Sigmoid colon (tissue), 6 donors: ENCODE measurements at regions not wholly inside any gene's neighbourhood (a gene's known extent, or its start where the extent isn't known, plus 50 kb on each side); places are given as distances from the start of the nearest gene placed in this dataset.

Source experiments
- DNase-seq: peaks from one replicate; pipeline ENCODE4 v3.0.0-alpha.2; 2019
- H3K27ac ChIP-seq, 4 donors: fragments of 200-600 bp; sonication (generic); one replicate each; pipeline ENCODE4 v1.5.1; 2016 to 2019; ENCODE audit warnings: mild to moderate bottlenecking in 1 of 4
- H3K27me3 ChIP-seq, 3 donors: fragments of 200-600 bp; sonication (generic); one replicate each; pipeline ENCODE4 v1.5.1; 2019; ENCODE audit warnings: mild to moderate bottlenecking in 1 of 3
- H3K36me3 ChIP-seq, 4 donors: fragments of 200-600 bp; sonication (generic); one replicate each; pipeline ENCODE4 v1.5.1; 2016 to 2019
- H3K4me1 ChIP-seq, 4 donors: fragments of 200-600 bp; sonication (generic); one replicate each; pipeline ENCODE4 v1.5.1; 2017 to 2019
- H3K4me3 ChIP-seq, 4 donors: fragments of 200-600 bp; sonication (generic); one replicate each; pipeline ENCODE4 v1.5.1; 2017 to 2019; ENCODE audit warnings: mild to moderate bottlenecking in 2 of 4, moderate library complexity in 1 of 4
- H3K9me3 ChIP-seq, 4 donors: fragments of 200-600 bp in 3 of 4; sonication (generic) in 3 of 4; one replicate each; pipeline versions ENCODE4 v1.5.1 to v1.6.1; 2013 to 2019
- CTCF ChIP-seq, 4 experiments: fragments of 450-650 bp in 3 of 4; fragments of 200-600 bp in 1 of 4; IDR thresholded peaks; one replicate each; pipeline ENCODE4 v1.5.1; 2016 to 2019; ENCODE audit warnings: antibody characterized with exemption in 4 of 4, mild to moderate bottlenecking in 3 of 4, moderate library complexity in 2 of 4
- EP300 ChIP-seq, 4 donors: sonication (generic); formaldehyde crosslinking; IDR thresholded peaks; one replicate each; pipeline ENCODE4 v1.6.1; 2017; ENCODE audit warnings: antibody characterized with exemption in 4 of 4
- POLR2A ChIP-seq, 2 donors: fragments of 450-650 bp; IDR thresholded peaks; one replicate each; pipeline ENCODE4 v1.6.1; 2016; ENCODE audit warnings: antibody characterized with exemption in 2 of 2, mild to moderate bottlenecking in 2 of 2, moderate library complexity in 2 of 2
- POLR2AphosphoS5 ChIP-seq, 4 donors: sonication (generic); formaldehyde crosslinking; IDR thresholded peaks; one replicate each; pipeline ENCODE4 v1.6.1; 2017; ENCODE audit warnings: antibody characterized with exemption in 4 of 4
- WGBS, 2 donors: extraction: QIAGEN DNeasy Blood & Tissue Kit; methylation state at CpG; one replicate each; pipeline ENCODE4 v1.1.7; 2013; 5-methylcytosine and 5-hydroxymethylcytosine counted together
- intact Hi-C: fragments of 100-400 bp; cut with DNase I; formaldehyde crosslinking; loops from one replicate; pipeline ENCODE4 v1.15.1; 2023
- donor health status: healthy with polysubstance abuse.
- donor health status: healthy.

DNA sequence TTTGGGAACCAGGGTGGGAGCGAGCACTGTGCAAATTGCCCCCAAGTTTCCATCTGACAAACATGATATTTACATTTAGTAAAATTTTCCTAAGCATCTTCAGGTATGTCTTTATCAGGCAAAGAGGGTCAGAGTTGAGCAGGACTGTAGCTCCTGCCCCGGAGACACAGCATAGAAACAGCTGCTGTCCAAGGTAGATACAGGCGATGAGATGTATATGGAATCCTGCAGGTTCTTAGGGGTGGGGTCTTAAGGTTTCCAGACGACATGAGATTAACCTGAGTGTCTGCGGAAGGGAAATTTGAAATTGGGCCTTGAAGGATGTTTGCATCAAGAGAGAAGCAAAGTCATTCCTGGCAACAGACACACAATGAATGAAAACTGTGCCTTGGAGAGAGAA, 998.8 kb downstream of the AACS start:
- TF ChIP-seq CTCF (IDR thresholded peaks at IDR 0.05) (no peak), POLR2AphosphoS5 (IDR thresholded peaks at IDR 0.05) (no peak), EP300 (IDR thresholded peaks at IDR 0.05) (no peak), POLR2A (IDR thresholded peaks at IDR 0.05) (no peak)
- 79 to 82% methylated on average over 5 of the region's 5 CpGs for WGBS, 2 donors
- no peaks in the 10 kb centered on the region for H3K9me3 ChIP-seq

DNA sequence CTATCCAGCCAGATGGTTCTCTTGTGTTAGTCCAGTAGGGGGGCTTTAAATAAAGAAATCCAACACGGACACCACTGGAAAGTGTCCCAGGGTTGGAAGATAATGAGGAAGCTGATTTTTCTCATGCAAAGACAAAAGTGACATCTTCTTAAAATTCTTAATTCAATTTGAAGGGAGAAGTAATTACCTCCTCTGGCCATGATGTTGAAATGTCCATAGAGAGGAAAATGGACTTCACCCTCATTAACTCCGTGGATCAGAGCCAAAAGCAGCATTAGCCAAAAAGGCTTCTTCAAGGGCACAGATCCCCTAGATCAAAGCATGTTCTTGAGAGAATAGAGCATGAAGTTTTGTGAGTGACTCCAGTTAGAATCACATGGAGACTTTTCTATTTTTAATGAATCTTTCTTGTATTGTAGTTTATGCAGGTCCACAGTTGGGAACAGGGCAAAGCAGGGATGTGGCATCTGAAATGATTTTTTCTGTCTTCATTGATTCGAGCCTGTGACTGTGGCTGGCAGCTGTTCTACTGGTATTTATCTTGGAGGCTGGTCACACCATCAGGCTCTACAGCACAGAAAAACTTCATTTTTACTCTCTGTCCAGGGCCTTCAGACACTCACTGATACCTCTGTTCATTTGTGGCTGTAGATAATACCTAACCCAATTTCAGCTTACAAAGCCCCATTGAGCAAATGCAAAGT, 1002.5 kb downstream of the AACS start:
- Histone ChIP-seq H3K27me3 (no peaks in the 10 kb centered on the region), H3K9me3 (peaks cover 2 to 16% (median 10%) of the 10 kb centered on the region in 4 donors), H3K4me1 (no peaks in the 10 kb centered on the region), H3K36me3 (no peaks in the 10 kb centered on the region), H3K4me3 (no peak overlapping the region), H3K27ac (no peak overlapping the region)
- WGBS, 2 donors = 40 to 55% methylated on average over 3 of the region's 3 CpGs
- DNase-seq = no peak
- TF ChIP-seq POLR2A (IDR thresholded peaks at IDR 0.05) = no peak
- no peak for TF ChIP-seq EP300 (IDR thresholded peaks at IDR 0.05)
- no peak for TF ChIP-seq POLR2AphosphoS5 (IDR thresholded peaks at IDR 0.05)
- intact Hi-C loops = no loop called here

More for the DNA sequence above, 998.8 kb downstream of the AACS start:
- no peak overlapping the region for H3K4me3 ChIP-seq
- DNase-seq = no peak
- intact Hi-C loops = no loop called here
- H3K27me3 ChIP-seq = no peaks in the 10 kb centered on the region
- no peaks in the 10 kb centered on the region for H3K36me3 ChIP-seq
- H3K27ac ChIP-seq = no peak overlapping the region
- H3K4me1 ChIP-seq = no peaks in the 10 kb centered on the region

DNA sequence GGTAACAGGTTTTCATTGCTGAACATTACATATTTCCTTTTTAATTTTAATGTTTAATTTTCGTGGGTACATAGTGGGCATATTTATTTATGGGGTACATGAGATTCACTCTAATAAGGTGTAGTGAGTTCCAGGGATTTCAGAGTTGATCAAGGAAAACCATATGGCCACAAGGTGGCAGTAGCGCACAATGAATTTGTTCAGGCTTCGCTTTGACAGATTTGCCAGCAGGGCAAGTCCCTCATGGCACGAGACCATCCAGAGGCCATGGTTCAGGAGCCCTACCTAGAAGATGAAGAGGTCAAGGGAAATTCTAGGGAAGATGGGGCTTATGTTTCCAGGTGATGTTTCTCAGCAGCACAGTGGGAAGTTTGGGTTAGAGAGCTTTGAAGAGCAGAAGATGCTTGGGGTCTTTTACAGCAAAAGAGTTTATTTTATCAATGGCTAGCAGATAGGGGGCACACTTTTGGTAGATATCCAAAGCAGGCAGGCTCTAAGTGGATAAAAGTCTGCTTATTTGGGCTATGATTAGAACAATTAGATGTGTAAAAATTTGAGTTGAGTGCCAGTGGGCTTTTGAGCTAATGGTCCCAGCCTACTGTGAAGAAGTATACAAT, 1004.4 kb downstream of the AACS start:
- WGBS, 2 donors = 27 to 34% methylated on average over 4 of the region's 4 CpGs

GRCh38 chr12:126076515-126076914, 1011.3 kb downstream of the AACS start:
- Histone ChIP-seq H3K27ac (no peak overlapping the region), H3K4me1 (no peaks in the 10 kb centered on the region), H3K9me3 (peaks cover 0 to 2% (median 0%) of the 10 kb centered on the region in 4 donors), H3K36me3 (no peaks in the 10 kb centered on the region), H3K27me3 (no peaks in the 10 kb centered on the region), H3K4me3 (no peak overlapping the region)
- 73 to 80% methylated on average over 1 of the region's 1 CpG for WGBS, 2 donors
- intact Hi-C loops = no loop called here
- no peak for DNase-seq
- TF ChIP-seq CTCF (IDR thresholded peaks at IDR 0.05) (no peak), POLR2A (IDR thresholded peaks at IDR 0.05) (no peak), EP300 (IDR thresholded peaks at IDR 0.05) (no peak), POLR2AphosphoS5 (IDR thresholded peaks at IDR 0.05) (no peak)

More for the DNA sequence above, 1004.4 kb downstream of the AACS start:
- H3K27ac ChIP-seq = no peak overlapping the region
- H3K9me3 ChIP-seq = peaks cover 2 to 16% (median 10%) of the 10 kb centered on the region in 4 donors
- intact Hi-C loops = no loop called here
- H3K27me3 ChIP-seq = no peaks in the 10 kb centered on the region
- H3K4me1 ChIP-seq = no peaks in the 10 kb centered on the region
- TF ChIP-seq CTCF (IDR thresholded peaks at IDR 0.05) (peak in 1 of 4 experiments; percentile 23), POLR2A (IDR thresholded peaks at IDR 0.05) (no peak)
- H3K4me3 ChIP-seq = no peak overlapping the region
- DNase-seq = no peak
- H3K36me3 ChIP-seq = no peaks in the 10 kb centered on the region

- Histone ChIP-seq H3K4me3 (no peak overlapping the region), H3K27me3 (no peaks in the 10 kb centered on the region), H3K27ac (no peak overlapping the region), H3K4me1 (no peaks in the 10 kb centered on the region), H3K9me3 (peaks cover 0 to 7% (median 0%) of the 10 kb centered on the region in 4 donors), H3K36me3 (no peaks in the 10 kb centered on the region)
- TF ChIP-seq CTCF (IDR thresholded peaks at IDR 0.05) (no peak), EP300 (IDR thresholded peaks at IDR 0.05) (no peak), POLR2AphosphoS5 (IDR thresholded peaks at IDR 0.05) (no peak), POLR2A (IDR thresholded peaks at IDR 0.05) (no peak)
- intact Hi-C loops = no loop called here
- no peak for DNase-seq
- 80 to 91% methylated on average over 8 of the region's 8 CpGs for WGBS, 2 donors
Measured at GRCh38 chr12:126083926-126084325, 1018.7 kb downstream of the AACS start.
